Amygdala (tissue), 56 donors: ENCODE measurements at regions not wholly inside any gene's neighbourhood (a gene's known extent, or its start where the extent isn't known, plus 50 kb on each side); places are given as distances from the start of the nearest gene placed in this dataset.
"Not testable (repeated sequence)": the region's sequence is repeated elsewhere in the genome, so short reads cannot be mapped to it uniquely, and the experiment has no call there.

Experiments
- DNase-seq, 56 donors: peaks; one replicate each; lab custom pipeline; 2025; lab: John Stamatoyannopoulos, UW

- no peak for DNase-seq
Observed at GRCh38 chr1:157410457-157410856, 141.9 kb downstream of the FCRL5 start.

GRCh38 chr1:157409927-157410326, 142.4 kb downstream of the FCRL5 start:
- no peak for DNase-seq

GRCh38 chr1:157407917-157408525, 144.3 kb downstream of the FCRL5 start:
- DNase-seq: no peak

- DNase-seq: no peak
Observed at GRCh38 chr1:157407367-157407766, 144.9 kb downstream of the FCRL5 start.

- DNase-seq: no peak
Observed at GRCh38 chr1:157405662-157406061, 146.7 kb downstream of the FCRL5 start.

- no peak for DNase-seq
Observed at GRCh38 chr1:157404614-157405013, 147.7 kb downstream of the FCRL5 start.

- no peak for DNase-seq
Observed at GRCh38 chr1:157404063-157404501, 148.2 kb downstream of the FCRL5 start.

- DNase-seq: no peak
Observed at GRCh38 chr1:157403608-157404007, 148.7 kb downstream of the FCRL5 start.

GRCh38 chr1:157403203-157403602, 149.1 kb downstream of the FCRL5 start:
- no peak for DNase-seq

GRCh38 chr1:157400766-157401165, 151.5 kb downstream of the FCRL5 start:
- no peak for DNase-seq

GRCh38 chr1:157399984-157400382, 152.3 kb downstream of the FCRL5 start:
- no peak for DNase-seq

GRCh38 chr1:157399343-157399983, 152.9 kb downstream of the FCRL5 start:
- no peak for DNase-seq

- DNase-seq: no peak
Observed at GRCh38 chr1:157390651-157391050, 161.7 kb downstream of the FCRL5 start.

- DNase-seq: no peak
Observed at GRCh38 chr1:157388057-157388456, 164.3 kb downstream of the FCRL5 start.

GRCh38 chr1:157384258-157384657, 168.1 kb downstream of the FCRL5 start:
- DNase-seq: no peak

- DNase-seq: no peak
Observed at GRCh38 chr1:157382351-157382750, 170.0 kb downstream of the FCRL5 start.

- DNase-seq: no peak
Observed at GRCh38 chr1:157380523-157380922, 171.8 kb downstream of the FCRL5 start.

GRCh38 chr1:157377280-157377713, 175.0 kb downstream of the FCRL5 start:
- DNase-seq: peak in 4 of 56 donors; percentile 1 to 14 (median 4)

GRCh38 chr1:157376681-157377080, 175.6 kb downstream of the FCRL5 start:
- DNase-seq: no peak

GRCh38 chr1:157372311-157372710, 180.0 kb downstream of the FCRL5 start:
- DNase-seq: not testable (repeated sequence)

GRCh38 chr1:157371826-157372225, 180.5 kb downstream of the FCRL5 start:
- DNase-seq: no peak

- no peak for DNase-seq
Observed at GRCh38 chr1:157371221-157371620, 181.1 kb downstream of the FCRL5 start.
